Mesodermal cell (in vitro differentiated cells): ENCODE measurements at regions not wholly inside any gene's neighbourhood (a gene's known extent, or its start where the extent isn't known, plus 50 kb on each side); places are given as distances from the start of the nearest gene placed in this dataset.
"Not testable (repeated sequence)": the region's sequence is repeated elsewhere in the genome, so short reads cannot be mapped to it uniquely, and the experiment has no call there.

Source experiments
- H3K27ac ChIP-seq: 2 replicates; pipeline ENCODE4 v1.7.0; 2013; ENCODE audit warnings: mild to moderate bottlenecking, low read depth, low read length, moderate library complexity; ENCODE audit not compliant: severe bottlenecking
- H3K36me3 ChIP-seq: 2 replicates; pipeline ENCODE4 v1.7.1; 2013; ENCODE audit warnings: mild to moderate bottlenecking, low read length, moderate library complexity; ENCODE audit not compliant: control insufficient read depth, insufficient read depth
- H3K4me1 ChIP-seq: one replicate; pipeline ENCODE4 v1.7.1; 2013; ENCODE audit warnings: mild to moderate bottlenecking, low read length; ENCODE audit not compliant: insufficient read depth, control insufficient read depth, poor library complexity, severe bottlenecking
- H3K4me3 ChIP-seq: 2 replicates; pipeline ENCODE4 v1.7.0; 2013; ENCODE audit warnings: low read length, control low read depth, mild to moderate bottlenecking; ENCODE audit not compliant: insufficient read depth, poor library complexity, severe bottlenecking; ENCODE audit errors: extremely low read depth
- H3K9me3 ChIP-seq: 2 replicates; pipeline ENCODE4 v1.7.1; 2013; ENCODE audit warnings: mild to moderate bottlenecking, low read length, moderate library complexity; ENCODE audit not compliant: control insufficient read depth
- WGBS, 2 experiments: methylation state at CpG; one replicate each; pipeline ENCODE4 v1.1.5; 2013; ENCODE audit warnings: missing lambda C conversion rate in 2 of 2; ENCODE audit not compliant: insufficient coverage in 2 of 2; 5-methylcytosine and 5-hydroxymethylcytosine counted together

- Histone ChIP-seq H3K36me3 (no peaks in the 10 kb centered on the region), H3K27ac (no peak overlapping the region), H3K4me3 (no peak overlapping the region), H3K4me1 (no peaks in the 10 kb centered on the region), H3K9me3 (no peaks in the 10 kb centered on the region)
- WGBS, 2 experiments = no CpG with 5 or more reads among the region's 1 CpG
Observed at GRCh38 chr13:33415822-33416221, 130.3 kb upstream of the STARD13 start.

DNA sequence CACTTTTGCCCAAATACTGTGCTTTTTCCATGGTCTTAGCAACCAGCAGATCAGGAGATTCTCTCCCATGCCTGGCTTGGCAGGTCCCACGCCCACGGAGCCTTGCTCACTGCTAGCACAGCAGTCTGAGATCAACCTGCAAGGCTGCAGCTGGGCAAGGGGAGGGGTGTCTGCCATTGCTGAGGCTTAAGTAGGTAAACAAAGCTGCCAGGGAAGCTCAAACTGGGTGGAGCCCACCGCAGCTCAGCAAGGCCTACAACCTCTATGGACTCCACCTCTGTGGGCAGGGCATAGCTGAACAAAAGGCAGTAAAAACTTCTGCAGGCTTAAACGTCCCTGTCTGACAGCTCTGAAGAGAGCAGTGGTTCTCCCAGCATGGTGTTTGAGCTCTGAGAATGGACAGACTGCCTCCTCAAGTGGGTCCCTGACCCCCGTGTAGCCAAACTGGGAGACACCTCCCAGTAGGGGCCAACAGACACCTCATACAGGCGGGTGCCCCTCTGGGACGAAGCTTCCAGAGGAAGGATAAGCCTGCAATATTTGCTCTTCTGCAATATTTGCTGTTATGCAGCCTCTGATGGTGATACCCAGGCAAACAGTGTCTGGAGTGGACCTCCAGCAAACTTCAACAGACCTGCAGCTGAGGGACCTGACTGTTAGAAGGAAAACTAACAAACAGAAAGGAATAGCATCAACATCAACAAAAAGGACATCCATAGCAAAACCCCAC is 132.8 kb upstream of the STARD13 start:
- not testable (repeated sequence) for H3K9me3 ChIP-seq, H3K4me3 ChIP-seq, H3K27ac ChIP-seq, H3K36me3 ChIP-seq, H3K4me1 ChIP-seq
- WGBS, 2 experiments = 89 to 93% methylated on average over 5 to 7 of the region's 7 CpGs

DNA sequence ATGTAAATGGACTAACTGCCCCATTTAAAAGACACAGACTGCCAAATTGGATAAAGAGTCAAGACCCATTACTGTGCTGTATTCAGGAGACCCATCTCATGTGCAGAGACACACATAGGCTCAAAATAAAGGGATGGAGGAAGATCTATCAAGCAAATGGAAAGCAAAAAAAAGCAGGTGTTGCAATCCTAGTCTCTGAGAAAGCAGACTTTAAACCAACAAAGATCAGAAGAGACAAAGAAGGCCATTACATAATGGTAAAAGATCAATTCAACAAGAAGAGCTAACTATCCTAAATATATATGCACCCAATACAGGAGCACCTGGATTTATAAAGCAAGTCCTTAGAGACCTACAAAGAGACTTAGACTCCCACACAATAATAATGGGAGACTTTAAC is 134.6 kb upstream of the STARD13 start:
- H3K36me3 ChIP-seq, H3K27ac ChIP-seq, H3K4me1 ChIP-seq, H3K9me3 ChIP-seq, H3K4me3 ChIP-seq: not testable (repeated sequence)

DNA sequence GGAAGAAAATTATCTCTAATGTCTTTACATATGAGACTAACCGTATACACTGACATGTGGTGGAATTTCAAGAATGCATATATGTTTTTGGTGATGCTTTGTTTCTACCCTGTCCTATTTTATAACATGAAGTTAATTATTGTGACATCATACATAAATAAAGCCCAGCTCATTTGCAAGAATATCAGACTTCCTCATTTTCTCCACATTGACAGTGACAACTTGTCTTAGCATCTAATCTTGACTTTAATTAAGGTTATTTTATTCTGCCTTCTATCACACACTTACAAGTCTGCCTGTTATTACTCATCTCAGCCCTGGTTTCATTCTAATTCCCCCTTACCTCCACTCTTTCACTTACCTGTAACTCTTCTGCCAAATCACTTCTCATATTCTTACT is 140.6 kb upstream of the STARD13 start:
- no peak overlapping the region for H3K4me3 ChIP-seq
- H3K4me1 ChIP-seq = no peaks in the 10 kb centered on the region
- no peak overlapping the region for H3K27ac ChIP-seq
- H3K36me3 ChIP-seq = no peaks in the 10 kb centered on the region
- no CpG with 5 or more reads among the region's 1 CpG for WGBS, 2 experiments
- H3K9me3 ChIP-seq = no peaks in the 10 kb centered on the region

- WGBS, 2 experiments = 81 to 97% methylated on average over 5 of the region's 6 CpGs
- no peaks in the 10 kb centered on the region for H3K4me1 ChIP-seq
- no peaks in the 10 kb centered on the region for H3K36me3 ChIP-seq
- H3K9me3 ChIP-seq = no peaks in the 10 kb centered on the region
- H3K4me3 ChIP-seq = no peak overlapping the region
- H3K27ac ChIP-seq = no peak overlapping the region
Observed at GRCh38 chr13:33433316-33433715, 147.8 kb upstream of the STARD13 start.

GRCh38 chr13:33434676-33435075 is 149.1 kb upstream of the STARD13 start:
- Histone ChIP-seq H3K9me3 (no peaks in the 10 kb centered on the region), H3K4me3 (no peak overlapping the region), H3K36me3 (no peaks in the 10 kb centered on the region), H3K27ac (no peak overlapping the region), H3K4me1 (no peaks in the 10 kb centered on the region)
- WGBS, 2 experiments = no CpG with 5 or more reads among the region's 2 CpGs

GRCh38 chr13:33435207-33435606 is 149.7 kb upstream of the STARD13 start:
- Histone ChIP-seq H3K36me3 (no peaks in the 10 kb centered on the region), H3K4me3 (no peak overlapping the region), H3K27ac (no peak overlapping the region), H3K9me3 (no peaks in the 10 kb centered on the region), H3K4me1 (no peaks in the 10 kb centered on the region)
- WGBS, 2 experiments = no CpG with 5 or more reads among the region's 2 CpGs

DNA sequence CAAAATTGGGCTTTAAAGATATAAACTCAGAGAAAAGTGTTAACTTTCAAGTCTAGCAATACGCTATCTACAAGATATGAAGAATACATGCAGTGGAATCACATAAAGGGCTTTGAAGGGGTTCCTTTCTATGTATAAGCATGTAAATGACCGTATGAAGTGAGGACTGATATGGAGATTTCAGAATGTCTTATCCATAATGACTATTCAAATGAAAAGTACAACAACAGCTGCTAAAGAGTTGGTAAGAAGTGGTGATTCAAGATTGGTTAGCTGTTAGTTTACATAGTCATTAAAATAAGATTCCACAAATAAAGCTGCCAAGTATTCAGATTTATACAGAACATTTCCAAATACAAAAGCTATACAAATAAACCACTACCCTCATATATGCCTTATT is 153.4 kb upstream of the STARD13 start:
- WGBS, 2 experiments = 83 to 100% methylated on average over 1 to 2 of the region's 2 CpGs
- H3K9me3 ChIP-seq = no peaks in the 10 kb centered on the region
- no peak overlapping the region for H3K27ac ChIP-seq
- H3K36me3 ChIP-seq = no peaks in the 10 kb centered on the region
- no peak overlapping the region for H3K4me3 ChIP-seq
- H3K4me1 ChIP-seq = no peaks in the 10 kb centered on the region

- WGBS, 2 experiments = 67% methylated on average over 1 of the region's 1 CpG; no CpG with 5 or more reads in 1 of the 2 experiments
- Histone ChIP-seq H3K36me3 (no peaks in the 10 kb centered on the region), H3K9me3 (no peaks in the 10 kb centered on the region), H3K4me1 (no peaks in the 10 kb centered on the region), H3K4me3 (no peak overlapping the region), H3K27ac (no peak overlapping the region)
Observed at GRCh38 chr13:33441015-33441414, 155.5 kb upstream of the STARD13 start.

GRCh38 chr13:33445024-33445423 is 159.5 kb upstream of the STARD13 start:
- Histone ChIP-seq H3K9me3 (no peaks in the 10 kb centered on the region), H3K4me1 (no peaks in the 10 kb centered on the region), H3K27ac (no peak overlapping the region), H3K4me3 (no peak overlapping the region), H3K36me3 (no peaks in the 10 kb centered on the region)
- no CpG with 5 or more reads among the region's 1 CpG for WGBS, 2 experiments

DNA sequence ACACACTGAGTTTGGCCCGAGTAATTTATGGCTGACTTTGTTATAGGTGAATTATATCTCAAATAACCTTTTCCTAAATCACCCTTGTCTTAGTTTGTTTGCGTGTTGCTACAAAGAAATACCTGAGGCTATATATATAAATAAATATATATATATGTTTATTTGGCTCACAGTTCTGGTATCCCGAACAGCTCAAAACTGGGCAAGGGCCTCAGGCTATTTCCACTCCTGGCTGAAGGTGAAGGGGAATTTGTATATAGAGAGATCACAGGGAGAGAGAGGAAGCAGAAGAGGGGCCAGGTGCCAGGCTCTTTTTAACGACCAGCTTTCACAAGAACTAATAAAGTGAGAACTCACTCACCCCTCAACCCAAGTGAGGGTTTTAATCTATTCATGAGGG is 159.9 kb upstream of the STARD13 start:
- 100% methylated on average over 1 of the region's 4 CpGs; no CpG with 5 or more reads in 1 of the 2 experiments for WGBS, 2 experiments
- no peak overlapping the region for H3K27ac ChIP-seq
- H3K4me1 ChIP-seq = no peaks in the 10 kb centered on the region
- no peaks in the 10 kb centered on the region for H3K9me3 ChIP-seq
- no peak overlapping the region for H3K4me3 ChIP-seq
- no peaks in the 10 kb centered on the region for H3K36me3 ChIP-seq
